Neural crest cell (in vitro differentiated cells): ENCODE measurements at regions not wholly inside any gene's neighbourhood (a gene's known extent, or its start where the extent isn't known, plus 50 kb on each side); places are given as distances from the start of the nearest gene placed in this dataset.

Experiments used
- DNase-seq: peaks from one replicate; pipeline ENCODE4 v3.0.0; 2021; ENCODE audit warnings: low read depth, mixed read lengths, low spot score
- H3K27ac Mint-ChIP-seq: one replicate; pipeline ENCODE4 v1.8.0; 2021; ENCODE audit warnings: mild to moderate bottlenecking, mixed read lengths; ENCODE audit not compliant: unreplicated experiment
- H3K27me3 Mint-ChIP-seq: 2 replicates; pipeline ENCODE4 v1.8.0; 2021; ENCODE audit warnings: low read depth, mild to moderate bottlenecking, mixed read lengths
- H3K36me3 Mint-ChIP-seq: 2 replicates; pipeline ENCODE4 v1.8.0; 2021; ENCODE audit warnings: low read depth, mild to moderate bottlenecking, mixed read lengths
- H3K4me1 Mint-ChIP-seq: 2 replicates; pipeline ENCODE4 v1.8.0; 2021; ENCODE audit warnings: mixed read lengths
- H3K4me3 Mint-ChIP-seq: one replicate; pipeline ENCODE4 v1.8.0; 2021; ENCODE audit warnings: mild to moderate bottlenecking, mixed read lengths
- H3K9me3 Mint-ChIP-seq: 2 replicates; pipeline ENCODE4 v1.8.0; 2021; ENCODE audit warnings: mixed read lengths
- CTCF ChIP-seq: fragments of 200-600 bp; sonication (generic); conservative IDR thresholded peaks from 2 replicates; pipeline ENCODE4 v1.5.0; 2021; ENCODE audit warnings: antibody characterized with exemption, mild to moderate bottlenecking

DNA sequence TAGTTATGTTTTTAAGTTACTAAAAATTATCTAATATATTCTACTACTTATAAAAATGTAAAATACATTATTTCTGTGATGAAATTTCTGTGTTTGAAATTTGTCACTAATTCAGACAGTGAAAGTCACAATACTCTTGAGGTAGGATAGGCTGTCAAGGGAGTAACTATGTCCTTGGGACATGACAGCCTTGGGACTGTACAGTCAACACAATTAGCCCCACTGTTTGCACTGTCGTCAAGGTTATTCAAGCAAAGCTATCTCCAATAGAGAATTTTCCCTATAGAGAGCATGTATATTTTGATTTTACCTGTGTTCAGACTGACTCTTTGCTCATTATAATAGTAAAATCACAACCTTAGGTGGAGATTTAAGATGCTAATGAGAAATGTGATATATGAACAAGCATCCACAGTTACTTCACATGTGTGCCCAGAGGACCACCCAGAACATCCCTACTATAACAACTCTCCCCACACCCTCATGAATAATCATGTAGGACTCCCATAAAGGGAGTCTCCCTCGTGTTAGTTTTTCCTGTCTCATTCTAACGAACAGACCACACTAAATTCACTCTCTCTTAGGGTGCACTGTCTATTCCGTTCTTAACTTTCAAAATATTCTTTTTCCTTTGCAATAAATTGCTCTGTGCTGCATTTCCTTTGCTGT is 1476.3 kb upstream of the CADM2 start:
- Mint-ChIP-seq H3K27ac (no peak overlapping the region), H3K27me3 (no peaks in the 10 kb centered on the region), H3K9me3 (no peaks in the 10 kb centered on the region), H3K4me3 (no peak overlapping the region), H3K4me1 (no peaks in the 10 kb centered on the region), H3K36me3 (no peaks in the 10 kb centered on the region)
- no peak for TF ChIP-seq CTCF
- DNase-seq, result no peak

- no peak for TF ChIP-seq CTCF
- Mint-ChIP-seq H3K27ac (no peak overlapping the region), H3K4me3 (no peak overlapping the region), H3K9me3 (no peaks in the 10 kb centered on the region), H3K4me1 (no peaks in the 10 kb centered on the region), H3K36me3 (no peaks in the 10 kb centered on the region), H3K27me3 (no peaks in the 10 kb centered on the region)
- DNase-seq, result no peak
These were observed 1462.3 kb upstream of the CADM2 start for GRCh38 chr3:83496462-83496861.

- no peak for TF ChIP-seq CTCF
- DNase-seq, result no peak
- H3K36me3 Mint-ChIP-seq, result no peaks in the 10 kb centered on the region
- H3K9me3 Mint-ChIP-seq, result no peaks in the 10 kb centered on the region
- H3K27ac Mint-ChIP-seq, result no peak overlapping the region
- no peak overlapping the region for H3K4me3 Mint-ChIP-seq
- H3K4me1 Mint-ChIP-seq, result no peaks in the 10 kb centered on the region
- H3K27me3 Mint-ChIP-seq, result no peaks in the 10 kb centered on the region
These were observed 1460.3 kb upstream of the CADM2 start for GRCh38 chr3:83498361-83499016.

DNA sequence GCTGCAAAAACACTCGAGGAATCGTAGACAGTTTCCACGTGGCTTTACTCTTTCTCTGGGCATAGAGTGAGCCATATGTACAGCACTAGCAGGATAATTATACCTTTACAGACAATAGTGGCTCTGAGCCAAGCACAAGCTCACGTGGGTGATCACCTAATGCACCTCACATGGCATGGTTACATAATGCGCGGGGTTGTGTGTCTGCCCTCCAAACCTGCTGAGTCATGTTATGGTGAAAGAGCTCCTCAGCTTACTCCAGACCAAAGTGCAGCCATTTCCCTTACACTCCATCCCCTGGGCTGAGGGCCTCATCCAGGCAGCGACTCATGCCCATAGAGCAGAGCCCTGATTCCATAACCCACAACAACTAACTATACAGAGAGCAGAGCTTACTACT is 1458.4 kb upstream of the CADM2 start:
- no peaks in the 10 kb centered on the region for H3K27me3 Mint-ChIP-seq
- no peak for TF ChIP-seq CTCF
- no peak overlapping the region for H3K4me3 Mint-ChIP-seq
- no peaks in the 10 kb centered on the region for H3K9me3 Mint-ChIP-seq
- H3K36me3 Mint-ChIP-seq, result no peaks in the 10 kb centered on the region
- H3K27ac Mint-ChIP-seq, result no peak overlapping the region
- H3K4me1 Mint-ChIP-seq, result no peaks in the 10 kb centered on the region
- no peak for DNase-seq

DNA sequence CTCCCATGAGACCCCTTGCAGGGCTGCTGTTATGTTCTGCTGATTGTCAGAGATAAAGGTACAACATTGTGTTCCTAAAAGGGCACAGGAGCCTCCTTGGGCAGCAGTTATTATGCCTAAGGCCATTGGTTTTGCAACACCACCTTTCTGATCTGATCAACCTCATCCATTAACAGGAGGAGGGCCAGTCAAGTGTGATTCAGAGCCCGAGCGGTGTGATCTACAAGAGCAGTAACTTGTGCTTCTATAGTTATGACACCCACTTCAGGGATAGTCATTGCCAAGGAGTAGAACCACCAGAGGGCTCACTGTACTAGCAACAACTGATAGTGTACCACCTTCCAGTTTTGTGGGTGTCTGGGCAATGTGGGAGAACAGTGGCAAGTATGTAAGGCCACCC is 1457.9 kb upstream of the CADM2 start:
- H3K4me1 Mint-ChIP-seq, result no peaks in the 10 kb centered on the region
- no peak overlapping the region for H3K27ac Mint-ChIP-seq
- H3K27me3 Mint-ChIP-seq, result no peaks in the 10 kb centered on the region
- TF ChIP-seq CTCF, result no peak
- peaks cover 5% of the 10 kb centered on the region for H3K9me3 Mint-ChIP-seq
- H3K4me3 Mint-ChIP-seq, result no peak overlapping the region
- no peak for DNase-seq
- H3K36me3 Mint-ChIP-seq, result no peaks in the 10 kb centered on the region
